ENCODE measurements at regions not wholly inside any gene's neighbourhood (a gene's known extent, or its start where the extent isn't known, plus 50 kb on each side); places are given as distances from the start of the nearest gene placed in this dataset.

GRCh38 chr9:108628316-108628715, 227.5 kb downstream of the ACTL7B start:
- no peak for TF ChIP-seq EZH2phosphoT487 (IDR thresholded peaks at IDR 0.05; ENCODE audit: low read depth)
- TF ChIP-seq CTCF (IDR thresholded peaks at IDR 0.05; ENCODE audit: low read depth, low read length), result no peak
